ENCODE measurements at regions not wholly inside any gene's neighbourhood (a gene's known extent, or its start where the extent isn't known, plus 50 kb on each side); places are given as distances from the start of the nearest gene placed in this dataset.
"Not testable (repeated sequence)": the region's sequence is repeated elsewhere in the genome, so short reads cannot be mapped to it uniquely, and the experiment has no call there.

DNA sequence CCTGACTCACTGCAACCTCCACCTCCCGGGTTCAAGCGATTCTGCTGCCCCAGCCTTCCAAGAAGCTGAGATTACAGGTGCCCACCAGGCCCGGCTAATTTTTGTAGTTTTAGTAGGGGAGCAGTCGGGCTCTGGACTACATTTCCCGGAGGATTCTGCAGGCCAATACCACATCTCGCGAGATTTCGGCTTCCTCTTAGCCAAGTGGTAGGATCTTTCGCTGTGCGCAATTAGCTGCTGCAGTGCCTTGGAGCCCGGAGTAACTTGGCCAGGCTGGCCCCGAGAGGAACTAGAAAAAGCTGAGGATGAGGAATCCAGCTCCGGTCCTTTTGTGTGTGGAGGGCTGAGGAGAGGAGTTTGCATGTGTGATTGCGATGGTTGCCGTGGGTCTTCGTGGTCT is 382.5 kb downstream of the SPATA31A7 start:
- TF ChIP-seq, protein P1, sequence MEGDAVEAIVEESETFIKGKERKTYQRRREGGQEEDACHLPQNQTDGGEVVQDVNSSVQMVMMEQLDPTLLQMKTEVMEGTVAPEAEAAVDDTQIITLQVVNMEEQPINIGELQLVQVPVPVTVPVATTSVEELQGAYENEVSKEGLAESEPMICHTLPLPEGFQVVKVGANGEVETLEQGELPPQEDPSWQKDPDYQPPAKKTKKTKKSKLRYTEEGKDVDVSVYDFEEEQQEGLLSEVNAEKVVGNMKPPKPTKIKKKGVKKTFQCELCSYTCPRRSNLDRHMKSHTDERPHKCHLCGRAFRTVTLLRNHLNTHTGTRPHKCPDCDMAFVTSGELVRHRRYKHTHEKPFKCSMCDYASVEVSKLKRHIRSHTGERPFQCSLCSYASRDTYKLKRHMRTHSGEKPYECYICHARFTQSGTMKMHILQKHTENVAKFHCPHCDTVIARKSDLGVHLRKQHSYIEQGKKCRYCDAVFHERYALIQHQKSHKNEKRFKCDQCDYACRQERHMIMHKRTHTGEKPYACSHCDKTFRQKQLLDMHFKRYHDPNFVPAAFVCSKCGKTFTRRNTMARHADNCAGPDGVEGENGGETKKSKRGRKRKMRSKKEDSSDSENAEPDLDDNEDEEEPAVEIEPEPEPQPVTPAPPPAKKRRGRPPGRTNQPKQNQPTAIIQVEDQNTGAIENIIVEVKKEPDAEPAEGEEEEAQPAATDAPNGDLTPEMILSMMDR (IDR thresholded peaks at IDR 0.05), result not testable (repeated sequence)
- TF ChIP-seq POLR2AphosphoS5 (IDR thresholded peaks at IDR 0.05; ENCODE audit: insufficient read depth in 1 of 2, low read depth in 1 of 2); POLR2A (IDR thresholded peaks at IDR 0.05): not testable (repeated sequence)

Measured in vagina (tissue), 2 donors.